Smooth muscle cell (in vitro differentiated cells): ENCODE measurements at regions not wholly inside any gene's neighbourhood (a gene's known extent, or its start where the extent isn't known, plus 50 kb on each side); places are given as distances from the start of the nearest gene placed in this dataset.

Experiments used
- DNase-seq: peaks from one replicate; lab custom pipeline; 2025; ENCODE audit not compliant: unreplicated experiment; lab: John Stamatoyannopoulos, UW
- H2AFZ ChIP-seq: fragments of 200-600 bp; sonication (generic); 2 replicates; pipeline ENCODE4 v1.6.0; 2016; ENCODE audit warnings: antibody characterized with exemption, low read depth, mild to moderate bottlenecking
- H3F3A ChIP-seq: fragments of 200-600 bp; sonication (generic); 2 replicates; pipeline ENCODE4 v1.6.0; 2017; ENCODE audit warnings: antibody characterized with exemption, low read depth
- H3K27ac ChIP-seq: fragments of 200-600 bp; sonication (generic); 2 replicates; pipeline ENCODE4 v1.5.1; 2016; ENCODE audit warnings: low read depth, mild to moderate bottlenecking
- H3K27me3 ChIP-seq: fragments of 200-600 bp; sonication (generic); 2 replicates; pipeline ENCODE4 v1.6.1; 2016; ENCODE audit warnings: low read depth, mild to moderate bottlenecking
- H3K36me3 ChIP-seq: fragments of 200-600 bp; sonication (generic); 2 replicates; pipeline ENCODE4 v1.5.1; 2016; ENCODE audit warnings: low read depth
- H3K4me1 ChIP-seq: fragments of 200-600 bp; sonication (generic); 2 replicates; pipeline ENCODE4 v1.5.1; 2016; ENCODE audit warnings: low read depth
- H3K4me2 ChIP-seq: fragments of 200-600 bp; sonication (generic); 2 replicates; pipeline ENCODE4 v1.6.0; 2016; ENCODE audit warnings: mild to moderate bottlenecking
- H3K4me3 ChIP-seq: fragments of 200-600 bp; sonication (generic); 2 replicates; pipeline ENCODE4 v1.5.1; 2016; ENCODE audit warnings: mild to moderate bottlenecking
- H3K79me2 ChIP-seq: fragments of 200-600 bp; sonication (generic); 2 replicates; pipeline ENCODE4 v1.6.0; 2016; ENCODE audit warnings: low read depth, mild to moderate bottlenecking
- H3K9ac ChIP-seq: fragments of 200-600 bp; sonication (generic); 2 replicates; pipeline ENCODE4 v1.6.0; 2016; ENCODE audit warnings: low read depth
- H3K9me3 ChIP-seq: fragments of 200-600 bp; sonication (generic); replicated peaks from 2 replicates; pipeline ENCODE4 v1.5.1; 2016; ENCODE audit warnings: low read depth
- H4K20me1 ChIP-seq: fragments of 200-600 bp; sonication (generic); 2 replicates; pipeline ENCODE4 v1.6.0; 2016; ENCODE audit warnings: low read depth
- WGBS: methylation state at CpG from one replicate; pipeline ENCODE4 v1.1.7; 2016; ENCODE audit warnings: low lambda C conversion rate; 5-methylcytosine and 5-hydroxymethylcytosine counted together
- TF ChIP-seq, protein P1 (sequence below): fragments of 200-600 bp; sonication (generic); IDR thresholded peaks from 2 replicates; pipeline ENCODE4 v1.5.1; 2017; ENCODE audit warnings: borderline replicate concordance, mild to moderate bottlenecking, antibody characterized with exemption; ENCODE audit not compliant: insufficient read depth, poor library complexity, severe bottlenecking

DNA sequence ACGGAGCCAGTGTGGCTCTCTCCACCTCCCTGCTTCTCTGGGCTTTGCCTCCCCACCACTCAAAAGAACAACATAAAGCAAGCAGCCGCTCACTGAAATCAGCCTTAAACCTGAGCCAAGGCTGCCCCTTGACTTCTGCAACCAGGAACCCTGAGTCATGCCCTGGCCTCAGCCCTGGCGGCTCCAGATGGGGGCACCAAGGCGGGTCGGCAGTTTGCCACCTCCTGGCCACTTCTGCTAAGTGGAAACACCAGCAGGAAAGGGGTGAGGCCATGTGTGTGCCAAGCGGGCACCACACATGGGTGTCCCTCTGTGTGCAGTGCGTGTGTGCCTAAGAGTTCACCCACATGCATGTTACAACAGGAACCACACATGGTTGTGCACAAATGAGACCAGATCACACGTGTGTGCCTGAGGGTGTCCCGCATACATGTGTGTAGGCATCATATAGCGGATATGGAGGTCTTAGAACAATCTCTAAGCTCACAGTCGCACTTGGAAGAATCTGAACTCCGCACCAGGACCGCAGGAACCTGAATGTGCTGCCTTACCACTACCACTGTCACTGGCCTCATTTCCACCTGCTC is 221.2 kb downstream of the MN1 start:
- no peak for DNase-seq
- Histone ChIP-seq H4K20me1 (no peaks in the 10 kb centered on the region), H3K4me2 (no peak overlapping the region), H3K27ac (no peak overlapping the region), H3K4me3 (no peak overlapping the region), H3K36me3 (no peaks in the 10 kb centered on the region), H3K27me3 (no peaks in the 10 kb centered on the region), H2AFZ (no peak overlapping the region), H3K4me1 (no peaks in the 10 kb centered on the region), H3F3A (no peaks in the 10 kb centered on the region), H3K79me2 (no peaks in the 10 kb centered on the region), H3K9me3 (no peaks in the 10 kb centered on the region), H3K9ac (no peak overlapping the region)
- TF ChIP-seq, protein P1, sequence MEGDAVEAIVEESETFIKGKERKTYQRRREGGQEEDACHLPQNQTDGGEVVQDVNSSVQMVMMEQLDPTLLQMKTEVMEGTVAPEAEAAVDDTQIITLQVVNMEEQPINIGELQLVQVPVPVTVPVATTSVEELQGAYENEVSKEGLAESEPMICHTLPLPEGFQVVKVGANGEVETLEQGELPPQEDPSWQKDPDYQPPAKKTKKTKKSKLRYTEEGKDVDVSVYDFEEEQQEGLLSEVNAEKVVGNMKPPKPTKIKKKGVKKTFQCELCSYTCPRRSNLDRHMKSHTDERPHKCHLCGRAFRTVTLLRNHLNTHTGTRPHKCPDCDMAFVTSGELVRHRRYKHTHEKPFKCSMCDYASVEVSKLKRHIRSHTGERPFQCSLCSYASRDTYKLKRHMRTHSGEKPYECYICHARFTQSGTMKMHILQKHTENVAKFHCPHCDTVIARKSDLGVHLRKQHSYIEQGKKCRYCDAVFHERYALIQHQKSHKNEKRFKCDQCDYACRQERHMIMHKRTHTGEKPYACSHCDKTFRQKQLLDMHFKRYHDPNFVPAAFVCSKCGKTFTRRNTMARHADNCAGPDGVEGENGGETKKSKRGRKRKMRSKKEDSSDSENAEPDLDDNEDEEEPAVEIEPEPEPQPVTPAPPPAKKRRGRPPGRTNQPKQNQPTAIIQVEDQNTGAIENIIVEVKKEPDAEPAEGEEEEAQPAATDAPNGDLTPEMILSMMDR: no peak
- 88% methylated on average over 13 of the region's 13 CpGs for WGBS

DNA sequence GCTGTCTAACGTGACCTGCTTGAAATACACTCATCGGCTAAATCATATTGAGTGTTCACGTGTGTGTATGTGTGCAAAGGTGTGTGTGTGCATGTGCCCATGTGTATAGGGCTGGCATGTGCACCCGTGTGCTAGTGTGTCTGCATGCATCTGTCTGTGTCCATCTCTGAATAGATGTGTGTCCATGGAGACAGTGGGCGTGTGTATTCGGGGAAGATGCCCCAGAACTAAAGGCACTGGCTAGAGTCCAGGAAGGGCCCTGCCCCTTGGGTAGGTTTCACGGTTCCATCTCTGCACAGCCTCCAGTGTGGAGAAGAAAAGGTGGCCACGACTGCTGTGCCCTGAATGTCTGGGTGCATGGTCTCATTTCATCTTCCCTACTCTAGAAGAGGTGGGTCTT is 220.3 kb downstream of the MN1 start:
- no peaks in the 10 kb centered on the region for H4K20me1 ChIP-seq
- H3K79me2 ChIP-seq: no peaks in the 10 kb centered on the region
- H3K27me3 ChIP-seq: no peaks in the 10 kb centered on the region
- H3K9me3 ChIP-seq: no peaks in the 10 kb centered on the region
- WGBS: 93% methylated on average over 8 of the region's 8 CpGs
- DNase-seq: no peak
- no peak overlapping the region for H3K27ac ChIP-seq
- H2AFZ ChIP-seq: no peak overlapping the region
- H3K36me3 ChIP-seq: no peaks in the 10 kb centered on the region
- H3K4me2 ChIP-seq: no peak overlapping the region
- H3F3A ChIP-seq: no peaks in the 10 kb centered on the region
- H3K9ac ChIP-seq: no peak overlapping the region
- TF ChIP-seq, protein P1: no peak
- H3K4me1 ChIP-seq: no peaks in the 10 kb centered on the region
- H3K4me3 ChIP-seq: no peak overlapping the region

DNA sequence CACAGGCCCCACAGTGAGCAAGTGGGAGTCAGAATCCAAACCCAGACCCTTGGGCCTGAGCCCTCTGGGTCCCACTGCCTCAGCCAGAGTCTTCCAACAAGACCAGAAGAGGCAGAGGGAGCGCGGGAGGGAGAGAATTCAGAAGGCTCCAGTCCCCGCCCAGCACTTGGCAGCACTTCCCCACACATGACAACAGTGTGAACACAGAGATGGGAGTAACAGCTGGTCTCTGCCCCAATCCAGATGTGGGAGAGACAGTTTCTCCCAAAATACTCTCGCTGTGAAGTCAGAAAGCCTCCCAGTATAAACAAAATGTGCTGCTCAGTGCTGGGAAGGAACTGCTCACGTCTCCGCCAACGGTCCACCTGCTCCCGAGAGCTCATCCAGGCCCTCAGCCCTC is 219.9 kb downstream of the MN1 start:
- H3K27ac ChIP-seq: no peak overlapping the region
- no peak for DNase-seq
- H3K79me2 ChIP-seq: no peaks in the 10 kb centered on the region
- no peaks in the 10 kb centered on the region for H4K20me1 ChIP-seq
- WGBS: 94% methylated on average over 8 of the region's 8 CpGs
- no peaks in the 10 kb centered on the region for H3K27me3 ChIP-seq
- TF ChIP-seq, protein P1: no peak
- H3K36me3 ChIP-seq: no peaks in the 10 kb centered on the region
- H3F3A ChIP-seq: no peaks in the 10 kb centered on the region
- no peak overlapping the region for H3K9ac ChIP-seq
- no peak overlapping the region for H3K4me2 ChIP-seq
- no peak overlapping the region for H3K4me3 ChIP-seq
- H3K9me3 ChIP-seq: no peaks in the 10 kb centered on the region
- H2AFZ ChIP-seq: no peak overlapping the region
- no peaks in the 10 kb centered on the region for H3K4me1 ChIP-seq

DNA sequence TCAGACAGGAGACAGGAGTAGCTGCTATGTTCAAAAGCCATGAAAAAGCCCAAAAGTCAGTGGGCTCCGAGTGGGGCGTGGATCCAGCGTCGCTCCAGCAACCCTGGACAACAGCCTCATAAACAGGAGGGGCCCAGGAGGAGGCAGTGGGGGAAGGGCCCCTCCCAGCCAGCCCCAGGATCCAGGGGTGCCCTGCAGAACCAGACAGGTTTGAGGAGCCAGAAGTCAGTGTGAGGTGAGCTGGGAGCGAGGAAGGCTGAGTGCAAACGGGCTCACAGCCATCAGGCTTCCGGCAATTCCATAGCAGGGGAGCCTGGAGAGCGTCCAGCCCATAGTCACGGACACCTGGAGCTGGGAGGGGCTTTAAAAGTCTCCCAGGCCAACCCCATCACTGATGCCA is 217.7 kb downstream of the MN1 start:
- Histone ChIP-seq H3K36me3 (no peaks in the 10 kb centered on the region), H3K9me3 (no peaks in the 10 kb centered on the region), H3K27me3 (no peaks in the 10 kb centered on the region), H3K9ac (no peak overlapping the region), H3K27ac (no peak overlapping the region), H3F3A (no peaks in the 10 kb centered on the region), H3K4me3 (no peak overlapping the region), H3K79me2 (no peaks in the 10 kb centered on the region), H3K4me2 (no peak overlapping the region), H2AFZ (no peak overlapping the region), H3K4me1 (no peaks in the 10 kb centered on the region), H4K20me1 (no peaks in the 10 kb centered on the region)
- WGBS: 89% methylated on average over 9 of the region's 9 CpGs
- TF ChIP-seq, protein P1: no peak
- no peak for DNase-seq
